ENCODE measurements at regions not wholly inside any gene's neighbourhood (a gene's known extent, or its start where the extent isn't known, plus 50 kb on each side); places are given as distances from the start of the nearest gene placed in this dataset.

- no peak for DNase-seq (ENCODE audit: low read depth)
These were observed 119.9 kb downstream of the FAM43A start for GRCh38 chr3:194805546-194805945.

- no peak for DNase-seq (ENCODE audit: low read depth)
These were observed 121.4 kb downstream of the FAM43A start for GRCh38 chr3:194806991-194807630.

GRCh38 chr3:194808640-194809097 lies 123.0 kb downstream of the FAM43A start:
- DNase-seq (ENCODE audit: low read depth): no peak

- no peak for DNase-seq (ENCODE audit: low read depth)
These were observed 123.7 kb downstream of the FAM43A start for GRCh38 chr3:194809382-194809781.

DNA sequence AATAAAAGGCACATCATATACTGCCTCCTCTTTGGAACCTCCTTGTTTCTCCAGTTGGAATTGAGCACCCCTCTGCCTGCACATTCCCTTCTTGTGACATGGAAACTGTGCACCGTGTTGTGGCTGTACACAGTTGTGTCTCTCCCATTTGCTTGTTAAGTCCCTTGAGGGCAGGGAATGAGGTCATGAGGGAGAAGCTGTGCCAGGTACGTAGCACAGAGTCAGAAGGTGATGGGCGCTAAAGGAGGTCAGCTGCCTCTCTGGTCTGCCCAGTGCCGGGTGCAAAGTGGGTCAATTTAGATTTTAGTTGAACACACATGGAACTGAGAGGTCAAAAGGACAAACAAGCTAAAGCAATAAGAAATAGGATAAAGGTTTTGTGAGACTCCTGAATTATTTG lies 124.4 kb downstream of the FAM43A start:
- DNase-seq (ENCODE audit: low read depth): no peak

GRCh38 chr3:194811118-194811517 lies 125.4 kb downstream of the FAM43A start:
- DNase-seq (ENCODE audit: low read depth): no peak

DNA sequence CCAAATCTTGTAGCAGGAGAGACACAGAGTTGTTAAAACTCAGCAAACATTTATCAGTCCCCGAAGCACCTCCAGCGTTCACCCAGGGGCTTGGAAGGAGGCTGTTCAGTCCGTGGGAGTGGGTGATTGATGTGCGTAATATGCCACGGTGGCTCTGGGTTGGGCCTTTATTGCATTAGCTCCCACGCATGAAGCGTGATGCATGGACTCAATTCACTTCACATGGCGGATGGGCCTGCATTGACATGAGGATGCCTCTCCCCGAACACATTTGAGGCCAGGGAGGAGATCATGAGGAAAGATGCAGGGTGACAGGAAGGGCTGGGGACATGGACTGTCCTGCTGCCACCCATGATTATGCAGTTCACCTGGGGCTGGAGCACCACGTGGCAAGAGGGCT lies 126.5 kb downstream of the FAM43A start:
- DNase-seq (ENCODE audit: low read depth): no peak

- no peak for DNase-seq (ENCODE audit: low read depth)
These were observed 129.2 kb downstream of the FAM43A start for GRCh38 chr3:194814878-194815357.

- DNase-seq (ENCODE audit: low read depth): no peak
These were observed 131.3 kb downstream of the FAM43A start for GRCh38 chr3:194816748-194817591.

- DNase-seq (ENCODE audit: low read depth): no peak
These were observed 131.9 kb downstream of the FAM43A start for GRCh38 chr3:194817592-194817930.

DNA sequence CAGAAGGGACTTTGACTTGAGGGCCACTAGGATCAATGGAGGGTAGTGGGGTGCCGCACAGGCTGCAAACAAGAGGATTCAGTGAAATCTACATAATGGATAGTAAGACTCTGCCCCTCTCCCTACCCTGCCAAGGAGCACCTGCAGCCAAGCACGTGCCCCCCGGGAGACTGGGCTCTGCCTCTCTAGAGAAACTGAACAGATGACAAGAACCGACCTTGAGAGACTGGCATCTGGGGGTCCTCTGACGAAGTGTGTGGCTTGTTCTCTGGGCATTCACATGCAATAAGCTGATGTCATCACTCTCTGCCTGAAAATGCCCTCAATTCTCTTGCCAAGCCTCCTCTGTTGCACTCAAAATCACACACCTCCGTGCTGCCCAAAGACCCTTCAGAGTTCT lies 132.3 kb downstream of the FAM43A start:
- DNase-seq (ENCODE audit: low read depth): no peak

GRCh38 chr3:194824100-194824499 lies 138.4 kb downstream of the FAM43A start:
- DNase-seq (ENCODE audit: low read depth): no peak

DNA sequence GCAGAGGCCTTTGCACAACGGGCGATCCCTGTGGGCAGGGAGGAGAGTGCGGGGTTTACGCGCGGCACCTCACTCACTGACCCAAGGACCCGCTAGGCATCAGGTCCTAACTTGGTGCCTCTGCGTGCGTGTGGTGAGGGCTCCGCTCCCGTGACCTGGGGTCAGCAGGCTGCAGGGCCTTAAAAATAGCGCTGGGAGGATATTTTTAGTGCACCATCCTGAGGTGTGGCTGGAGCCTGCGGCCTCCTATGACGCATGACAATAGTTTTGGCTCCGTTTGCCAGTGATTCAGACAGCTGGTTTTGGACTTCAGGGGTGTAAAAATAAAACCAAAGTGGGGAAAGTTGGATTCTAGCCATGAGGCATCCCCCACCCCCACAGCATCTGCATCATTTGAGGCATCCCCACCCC lies 139.0 kb downstream of the FAM43A start:
- no peak for DNase-seq (ENCODE audit: low read depth)

GRCh38 chr3:194826594-194826993 lies 140.9 kb downstream of the FAM43A start:
- no peak for DNase-seq (ENCODE audit: low read depth)

- no peak for DNase-seq (ENCODE audit: low read depth)
These were observed 141.8 kb downstream of the FAM43A start for GRCh38 chr3:194827486-194827885.

- DNase-seq (ENCODE audit: low read depth): no peak
These were observed 142.4 kb downstream of the FAM43A start for GRCh38 chr3:194828116-194828515.

GRCh38 chr3:194828926-194829325 lies 143.2 kb downstream of the FAM43A start:
- no peak for DNase-seq (ENCODE audit: low read depth)

GRCh38 chr3:194830401-194830800 lies 144.7 kb downstream of the FAM43A start:
- no peak for DNase-seq (ENCODE audit: low read depth)

DNA sequence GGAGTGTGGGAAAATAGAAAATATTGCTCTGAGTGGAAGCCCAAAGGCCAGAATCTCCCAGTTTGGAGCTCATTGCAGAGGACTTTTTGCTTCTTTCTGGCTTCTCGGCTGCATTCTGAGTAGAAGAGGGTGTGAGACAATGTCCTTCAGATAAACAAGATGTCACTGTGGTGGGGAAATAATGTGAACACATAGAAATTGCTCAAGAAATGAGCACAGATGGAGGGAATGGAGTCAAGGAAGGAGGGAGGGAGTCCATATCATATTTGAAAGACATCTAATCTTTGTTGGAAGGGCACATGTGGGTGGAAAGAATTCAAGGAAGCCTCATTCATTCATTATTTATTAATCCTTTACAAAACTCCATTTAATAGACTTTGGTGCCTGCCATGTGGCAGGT lies 145.3 kb downstream of the FAM43A start:
- no peak for DNase-seq (ENCODE audit: low read depth)

DNA sequence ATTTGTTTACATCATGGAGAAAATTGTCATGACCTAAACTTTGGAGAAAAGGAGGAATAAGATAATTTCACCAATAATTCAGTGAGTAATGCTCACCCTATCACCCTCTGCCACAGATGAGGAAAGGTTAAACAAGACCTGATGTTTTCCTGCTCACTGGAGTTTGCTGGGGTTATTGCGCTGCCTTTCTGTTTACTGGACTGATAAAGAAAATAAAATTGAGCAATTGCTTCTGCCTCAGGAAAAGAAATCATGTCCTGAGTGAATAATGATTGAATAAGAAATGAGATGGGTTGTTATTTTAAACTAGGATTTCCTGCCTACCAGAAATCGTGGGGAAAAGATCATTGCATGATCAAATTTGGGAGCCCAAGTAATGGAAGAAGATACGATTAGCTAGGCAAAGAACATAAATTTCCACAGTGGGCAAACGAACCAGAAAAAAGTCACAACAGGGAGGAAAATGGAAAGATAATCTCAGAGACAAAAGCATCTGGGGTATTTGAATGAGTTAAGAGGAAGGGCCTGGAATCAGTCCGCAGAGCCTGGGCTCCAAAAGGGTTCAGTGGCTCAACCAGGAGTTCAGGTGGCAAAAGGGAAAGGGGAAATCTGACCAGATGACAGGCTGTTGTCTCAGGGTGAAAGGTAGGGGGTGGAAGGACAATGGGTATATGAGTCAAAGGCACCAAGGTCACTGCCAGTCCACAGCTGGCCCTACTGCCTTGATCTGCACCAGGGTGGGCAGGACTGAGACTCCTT lies 146.8 kb downstream of the FAM43A start:
- DNase-seq (ENCODE audit: low read depth): no peak

- no peak for DNase-seq (ENCODE audit: low read depth)
These were observed 147.6 kb downstream of the FAM43A start for GRCh38 chr3:194833114-194833910.

DNA sequence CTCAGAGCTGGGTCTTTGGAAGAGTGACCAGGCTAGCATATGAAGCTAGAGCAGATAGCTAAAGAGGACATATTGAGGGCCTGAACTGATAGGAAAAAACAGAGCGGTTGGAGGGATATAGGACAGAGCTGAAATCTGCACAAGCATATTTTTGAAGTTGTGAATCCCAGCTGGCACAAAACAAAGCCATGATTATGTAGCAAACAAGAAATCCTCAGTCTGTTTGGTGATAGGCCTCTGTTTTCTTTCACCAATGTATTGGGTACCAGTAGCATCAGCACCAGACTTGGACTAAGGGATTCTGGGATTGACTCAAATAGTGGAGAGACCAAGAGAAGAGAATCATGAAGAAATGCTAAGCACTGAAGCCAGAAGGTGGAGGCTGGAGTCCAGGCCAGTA lies 151.0 kb downstream of the FAM43A start:
- DNase-seq (ENCODE audit: low read depth): no peak
